Activated CD4-positive, CD25-positive, alpha-beta regulatory T cell treated with anti-CD3 and anti-CD28 coated beads, Interleukin-2, amount 50 U/mL, for 16 hours (primary cell): ENCODE measurements at regions not wholly inside any gene's neighbourhood (a gene's known extent, or its start where the extent isn't known, plus 50 kb on each side); places are given as distances from the start of the nearest gene placed in this dataset.
"Not testable (repeated sequence)": the region's sequence is repeated elsewhere in the genome, so short reads cannot be mapped to it uniquely, and the experiment has no call there.

Source experiments
- DNase-seq: peaks from one replicate; pipeline ENCODE4 v3.0.0-alpha.2; 2020; ENCODE audit warnings: low read depth, low spot score

DNA sequence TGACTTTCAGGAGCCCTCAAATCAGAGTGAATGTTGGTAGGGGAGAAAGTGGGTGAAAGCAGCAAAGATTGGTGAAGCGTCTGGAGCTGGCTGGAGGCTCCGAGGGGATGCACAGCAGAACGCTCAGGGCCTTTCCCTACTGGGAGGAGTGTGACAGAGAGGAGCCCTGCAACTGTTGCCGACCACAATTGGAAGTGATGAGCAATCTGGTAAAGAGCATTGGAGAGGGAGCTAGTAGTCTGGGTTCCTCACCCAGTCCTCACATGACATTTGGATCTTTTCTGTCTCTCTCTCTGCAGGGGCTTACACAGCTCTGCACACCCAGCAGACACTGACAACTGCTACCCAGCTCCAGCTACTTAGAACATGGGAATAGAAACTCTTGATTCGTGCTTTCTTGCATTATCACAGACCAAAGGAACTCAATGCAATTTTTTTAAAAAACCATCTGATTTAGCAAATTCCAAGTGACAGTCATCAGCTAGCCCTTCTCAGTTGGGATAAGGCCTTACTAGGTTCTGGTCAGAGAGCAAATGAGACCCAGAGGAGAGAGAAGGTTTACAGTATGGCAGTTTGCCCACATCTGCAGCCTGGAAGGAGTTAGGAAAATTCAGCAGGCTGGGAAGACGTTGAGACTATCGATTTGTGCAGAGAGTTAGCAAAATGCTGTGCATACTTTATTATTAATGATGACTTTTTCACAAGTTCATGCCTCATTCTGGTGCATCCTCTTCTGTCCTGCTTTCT, 278.0 kb upstream of the PLET1 start:
- no peak for DNase-seq

DNA sequence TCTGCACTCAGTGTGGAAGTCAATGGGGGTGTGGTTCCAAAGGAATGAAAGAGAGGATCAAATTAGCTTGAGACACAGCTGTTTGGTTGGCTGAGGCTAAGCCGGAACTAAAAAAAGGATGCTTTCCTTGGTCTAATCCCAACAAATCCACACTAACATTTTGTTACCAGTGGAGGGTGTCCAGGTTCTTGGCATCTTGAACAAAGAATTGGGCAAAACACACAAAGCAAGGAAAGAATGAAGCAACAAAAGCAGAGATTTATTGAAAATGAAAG, 278.6 kb upstream of the PLET1 start:
- not testable (repeated sequence) for DNase-seq

- DNase-seq, result no peak
These were observed 279.1 kb upstream of the PLET1 start for GRCh38 chr11:112539741-112540140.

DNA sequence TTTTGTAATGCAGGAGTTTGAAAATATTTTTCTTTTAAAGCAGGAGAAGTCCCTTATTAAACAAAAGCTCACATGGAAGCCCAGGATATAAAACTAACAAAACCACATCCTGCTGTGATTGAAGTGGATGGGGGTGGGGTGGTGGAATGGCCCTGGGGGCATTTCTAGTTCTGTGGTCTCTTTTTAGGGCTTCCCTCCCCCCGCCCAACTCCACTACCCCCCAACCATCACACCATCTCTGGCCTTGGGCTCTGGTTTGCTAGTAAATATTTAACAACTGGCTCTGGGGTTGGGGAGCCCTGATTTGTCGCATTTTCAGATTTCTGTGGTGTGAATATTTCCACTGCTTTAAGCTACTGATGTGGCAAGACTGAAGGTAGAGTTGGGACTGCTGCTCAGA, 279.6 kb upstream of the PLET1 start:
- no peak for DNase-seq

DNA sequence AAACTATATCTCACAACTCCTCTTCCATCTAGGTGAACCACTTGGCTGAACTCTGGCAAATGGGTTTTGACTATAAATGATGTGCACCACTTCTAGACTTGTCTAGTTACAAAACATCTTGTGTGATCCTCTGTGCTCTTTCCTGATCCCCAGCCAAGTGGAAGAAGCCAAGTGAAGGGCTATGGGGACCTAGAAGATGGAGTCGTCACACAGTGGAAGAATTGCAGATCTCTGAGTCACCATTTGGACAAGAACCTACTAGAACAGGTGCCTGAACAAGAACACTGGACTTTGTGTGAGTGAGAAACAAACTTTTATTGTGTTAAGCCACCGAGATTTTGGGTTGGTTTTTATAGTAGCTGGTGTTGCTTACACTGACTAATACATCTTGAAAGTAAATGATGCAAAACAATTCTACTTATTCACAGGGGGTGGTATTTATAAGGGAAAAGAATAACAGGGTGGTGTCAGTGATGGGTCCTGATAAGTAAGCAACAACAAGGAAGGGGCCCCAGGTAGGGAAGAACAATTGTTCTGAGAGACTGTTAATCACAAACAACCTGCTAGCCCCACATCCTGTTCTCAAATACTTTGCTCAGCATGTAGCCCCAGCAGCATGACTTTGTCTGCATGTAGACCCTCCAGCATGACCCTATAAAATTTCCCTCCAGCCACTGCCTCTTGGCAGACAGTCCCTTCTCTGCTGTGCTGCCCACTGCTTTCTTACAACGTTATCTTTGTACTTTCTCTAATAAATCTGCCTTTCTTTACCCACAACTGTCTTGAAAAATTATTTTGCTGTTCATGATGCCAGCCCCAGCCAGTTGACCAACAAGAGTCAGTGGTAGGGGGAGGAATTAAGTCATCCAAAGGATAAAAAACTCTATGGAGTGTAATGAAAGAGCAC, 280.7 kb upstream of the PLET1 start:
- no peak for DNase-seq

DNA sequence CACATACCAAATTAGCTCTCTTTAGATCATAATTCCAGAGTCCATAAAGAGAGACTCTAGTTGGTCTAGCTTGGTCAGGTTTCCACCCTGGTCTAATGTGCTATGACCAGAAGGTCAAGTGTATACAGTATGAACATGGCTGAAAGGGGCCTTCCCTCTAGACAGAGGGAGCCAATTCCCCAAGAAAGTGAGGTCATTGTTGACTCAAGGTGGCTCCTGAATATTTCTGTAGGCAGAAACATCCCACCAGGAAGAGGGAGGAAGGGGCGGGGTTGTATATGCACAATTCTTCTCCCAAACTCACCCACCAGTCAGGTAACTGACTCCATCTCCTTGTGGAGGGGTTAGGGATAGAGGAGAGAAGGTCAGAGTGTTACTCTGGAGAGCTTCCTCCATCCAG, 281.8 kb upstream of the PLET1 start:
- DNase-seq, result no peak

- DNase-seq, result no peak
These were observed 282.7 kb upstream of the PLET1 start for GRCh38 chr11:112543390-112543789.

DNA sequence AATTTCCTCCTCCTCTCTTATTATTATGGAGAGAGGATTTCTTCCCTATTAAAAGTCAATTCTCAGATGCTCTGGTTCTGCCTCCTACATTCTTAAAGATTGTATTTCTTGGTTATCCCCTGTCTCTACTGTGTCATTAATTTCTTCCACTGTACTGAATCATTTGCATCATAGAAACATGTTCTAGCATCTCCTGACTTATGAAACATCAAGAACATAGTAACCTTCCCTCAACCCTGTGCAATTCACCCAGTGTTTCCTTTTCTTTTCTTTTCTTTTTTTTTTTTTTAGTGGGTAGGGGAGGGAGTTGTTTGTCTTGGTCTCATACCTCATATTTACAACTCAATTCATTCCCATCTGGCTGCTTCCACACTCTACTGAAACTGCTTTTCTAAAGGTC, 288.0 kb upstream of the PLET1 start:
- no peak for DNase-seq

GRCh38 chr11:112553205-112553731, 292.6 kb upstream of the PLET1 start:
- no peak for DNase-seq

- no peak for DNase-seq
These were observed 293.9 kb upstream of the PLET1 start for GRCh38 chr11:112554586-112554985.

- peak; percentile 37 for DNase-seq
These were observed 295.1 kb upstream of the PLET1 start for GRCh38 chr11:112555491-112556364.

- no peak for DNase-seq
These were observed 298.0 kb upstream of the PLET1 start for GRCh38 chr11:112558691-112559090.

GRCh38 chr11:112563808-112564207, 303.1 kb upstream of the PLET1 start:
- no peak for DNase-seq

- no peak for DNase-seq
These were observed 303.7 kb upstream of the PLET1 start for GRCh38 chr11:112564228-112564955.

GRCh38 chr11:112565551-112565950, 304.9 kb upstream of the PLET1 start:
- no peak for DNase-seq

- DNase-seq, result no peak
These were observed 305.5 kb upstream of the PLET1 start for GRCh38 chr11:112566124-112566523.

- no peak for DNase-seq
These were observed 309.7 kb upstream of the PLET1 start for GRCh38 chr11:112570333-112570732.

GRCh38 chr11:112579282-112579681, 318.6 kb upstream of the PLET1 start:
- no peak for DNase-seq

DNA sequence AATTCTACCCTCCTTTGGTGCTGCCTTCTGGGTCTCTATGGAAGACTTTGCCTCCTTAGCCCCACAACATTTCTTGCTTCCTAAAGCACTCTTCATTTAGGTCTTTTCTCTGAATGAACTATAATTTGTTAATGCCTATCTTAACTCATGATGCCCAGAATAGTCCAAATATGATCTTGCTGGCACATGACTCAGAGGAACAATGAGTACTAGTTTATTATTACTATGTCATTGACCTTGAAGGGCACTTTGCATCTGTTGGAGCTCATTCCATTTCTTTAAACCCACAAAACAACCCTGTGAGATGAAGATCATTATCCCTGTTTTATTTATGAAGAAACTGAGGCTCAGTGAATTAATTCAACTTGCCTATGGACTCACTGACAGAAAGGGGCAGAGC, 320.2 kb upstream of the PLET1 start:
- DNase-seq, result no peak

DNA sequence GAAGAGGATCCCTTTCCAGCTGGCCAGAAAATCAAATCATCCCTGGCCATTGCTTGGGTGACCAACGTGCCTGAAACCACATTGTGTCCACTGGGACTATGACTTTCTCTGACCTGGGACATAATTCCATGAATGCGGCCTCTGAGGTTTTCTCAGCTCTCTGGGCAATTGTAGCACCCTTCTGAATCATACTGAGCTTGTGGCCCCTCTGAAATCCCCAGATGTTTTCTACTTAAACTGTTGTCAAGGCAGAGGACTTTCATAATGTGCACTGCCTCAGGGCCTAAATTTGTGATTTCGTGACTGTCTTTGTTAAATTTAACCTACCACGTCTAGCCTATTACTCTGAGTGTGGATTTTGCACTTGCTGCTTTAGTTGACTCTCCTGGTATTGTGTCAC, 321.1 kb upstream of the PLET1 start:
- DNase-seq, result no peak

- DNase-seq, result no peak
These were observed 321.7 kb upstream of the PLET1 start for GRCh38 chr11:112582366-112582765.
